OCI-LY3 (cell line): ENCODE measurements at regions not wholly inside any gene's neighbourhood (a gene's known extent, or its start where the extent isn't known, plus 50 kb on each side); places are given as distances from the start of the nearest gene placed in this dataset.

ENCODE experiments used
- CTCF ChIP-seq: fragments of 200-600, 300-600 bp; sonication (generic); IDR thresholded peaks from 2 replicates; pipeline ENCODE4 v1.5.1; 2014; ENCODE audit warnings: antibody characterized with exemption, low read length, low read depth
- EZH2phosphoT487 ChIP-seq: fragments of 200-600 bp; shearing (Covaris generic); IDR thresholded peaks from 2 replicates; pipeline ENCODE4 v1.6.1; 2018; ENCODE audit warnings: antibody characterized with exemption, mixed run types, low read depth

- TF ChIP-seq CTCF, result no peak
- TF ChIP-seq EZH2phosphoT487, result no peak
These were observed 1103.6 kb upstream of the EDIL3 start for GRCh38 chr5:85488295-85488694.
